AG20443 (cell line): ENCODE measurements at regions not wholly inside any gene's neighbourhood (a gene's known extent, or its start where the extent isn't known, plus 50 kb on each side); places are given as distances from the start of the nearest gene placed in this dataset.

ENCODE experiments used
- DNase-seq: peaks from one replicate; pipeline ENCODE4 v3.0.0; 2012; ENCODE audit warnings: low spot score, mixed read lengths

- DNase-seq = peak; percentile 65
Observed at GRCh38 chr13:50713523-50714248, 129.8 kb downstream of the DLEU7 start.

GRCh38 chr13:50714891-50715290 is 128.6 kb downstream of the DLEU7 start:
- no peak for DNase-seq

DNA sequence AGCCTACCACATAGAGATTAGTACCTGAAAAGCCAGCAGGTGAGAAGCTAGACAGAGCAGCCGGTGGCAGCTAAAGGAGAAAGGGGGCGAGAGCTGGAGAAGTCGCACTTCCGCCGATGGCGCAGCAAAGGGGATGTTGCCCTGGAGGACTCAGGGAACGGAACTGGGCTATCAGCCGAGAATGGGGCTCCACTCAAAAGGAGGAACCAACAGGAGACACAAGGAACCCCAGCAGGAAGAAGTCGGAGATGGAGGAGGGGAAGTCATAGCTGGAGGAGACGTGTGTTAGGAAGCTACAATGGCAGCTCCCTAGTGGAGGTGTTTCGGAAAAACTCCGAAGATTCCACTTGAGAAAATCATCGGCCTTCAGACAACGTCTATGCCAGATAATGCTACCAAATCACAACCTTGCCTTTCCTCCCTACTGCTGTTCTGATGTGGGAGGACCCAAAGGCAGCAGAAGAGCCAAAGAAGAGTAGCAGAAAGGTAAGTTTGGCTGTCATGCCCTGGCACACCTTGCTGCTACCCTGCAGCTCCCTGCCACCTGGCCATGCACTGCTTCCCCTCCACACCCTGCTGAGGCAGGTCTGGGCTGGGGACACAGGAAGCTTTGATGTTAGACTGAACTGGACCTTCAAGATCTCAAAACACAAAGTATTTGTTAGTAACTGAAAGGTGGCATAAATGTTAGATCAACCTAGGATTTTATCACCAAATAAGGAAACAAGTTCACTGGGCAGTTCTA is 127.9 kb downstream of the DLEU7 start:
- no peak for DNase-seq

DNA sequence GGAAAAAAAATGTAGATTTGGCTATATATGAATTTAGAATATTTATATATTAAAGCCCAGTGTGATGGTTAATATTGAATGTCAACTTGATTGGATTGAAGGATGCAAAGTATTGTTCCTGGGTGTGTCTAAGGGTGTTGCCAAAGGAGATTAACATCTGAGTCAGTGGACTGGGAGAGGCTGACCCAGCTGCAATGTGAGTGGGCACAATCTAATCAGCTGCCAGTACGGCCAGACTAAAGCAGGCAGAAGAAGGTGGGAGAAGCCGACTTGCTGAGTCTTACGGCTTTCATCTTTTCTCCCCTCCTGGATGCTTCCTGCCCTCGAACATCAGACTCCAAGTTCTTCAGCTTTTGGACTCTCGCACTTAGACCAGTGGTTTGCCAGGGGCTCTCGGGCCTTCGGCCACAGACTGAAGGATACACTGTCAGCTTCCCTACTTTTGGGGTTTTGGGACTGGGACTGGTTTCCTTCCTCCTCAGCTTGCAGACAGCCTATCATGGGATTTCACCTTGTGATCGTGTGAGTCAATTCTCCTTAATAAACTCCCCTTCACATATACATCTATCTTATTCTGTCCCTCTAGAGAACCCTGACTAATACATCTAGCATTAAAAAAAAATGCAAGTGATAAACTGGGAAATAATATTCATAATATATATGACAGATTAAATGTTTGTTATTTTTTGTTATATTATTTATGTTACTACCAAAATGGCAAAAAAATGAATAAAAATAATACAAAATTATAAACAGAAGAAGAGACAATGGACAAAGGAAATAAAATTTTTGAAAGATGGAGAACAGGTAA is 122.4 kb downstream of the DLEU7 start:
- no peak for DNase-seq

DNA sequence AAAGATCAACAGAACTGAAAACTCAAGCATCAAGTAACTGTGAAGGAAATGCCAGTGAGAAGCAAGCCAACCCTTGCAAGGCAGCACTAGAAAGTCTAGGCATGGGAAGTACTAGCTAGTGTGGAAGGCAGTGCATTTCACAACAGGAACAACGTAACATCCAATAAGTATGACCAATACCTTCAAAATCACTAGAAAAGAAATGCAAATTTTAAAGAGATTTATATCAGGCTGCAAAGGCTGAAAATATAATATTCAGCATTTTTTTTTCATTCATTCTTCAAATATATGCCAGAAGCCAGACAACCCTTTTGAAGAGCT is 121.9 kb downstream of the DLEU7 start:
- DNase-seq = no peak

- no peak for DNase-seq
Observed at GRCh38 chr13:50722440-50723125, 120.9 kb downstream of the DLEU7 start.

GRCh38 chr13:50724438-50724837 is 119.1 kb downstream of the DLEU7 start:
- DNase-seq = no peak

- no peak for DNase-seq
Observed at GRCh38 chr13:50724913-50725312, 118.6 kb downstream of the DLEU7 start.

DNA sequence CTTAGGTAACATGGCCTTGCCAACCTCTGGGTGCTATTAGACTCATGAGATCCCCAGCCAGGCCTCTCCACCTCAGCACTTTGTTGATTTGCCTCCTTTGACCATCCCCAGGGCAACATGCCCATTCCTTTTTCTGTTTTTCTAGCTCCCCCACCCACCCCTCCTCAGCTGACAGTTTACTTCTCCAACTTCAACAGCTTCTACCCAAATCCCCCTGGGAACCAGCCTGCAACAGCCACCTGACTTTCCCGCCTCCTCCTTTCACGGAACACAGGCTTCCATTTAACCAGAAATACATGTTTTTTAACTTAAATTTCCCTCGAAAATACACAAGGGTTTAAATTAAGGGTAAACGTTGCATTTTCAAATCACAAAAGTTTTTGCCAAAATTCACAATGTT is 117.3 kb downstream of the DLEU7 start:
- no peak for DNase-seq

DNA sequence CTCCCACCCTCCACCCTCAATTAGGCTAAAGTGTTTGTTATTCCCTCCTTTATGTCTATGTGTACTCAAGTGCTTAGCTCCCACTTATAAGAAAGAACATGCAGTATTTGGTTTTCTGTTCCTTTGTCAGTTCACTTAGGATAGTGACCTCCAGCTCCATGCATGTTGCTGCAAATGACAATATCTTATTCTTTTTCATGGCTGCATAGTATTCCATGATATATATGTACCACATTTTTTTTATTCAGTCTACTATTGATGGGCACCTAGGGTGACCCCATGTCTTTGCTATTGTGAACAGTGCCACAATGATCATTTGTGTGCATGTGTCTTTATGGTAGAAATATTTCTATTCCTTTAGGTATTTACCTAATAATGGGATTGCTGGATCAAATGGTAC is 114.3 kb downstream of the DLEU7 start:
- DNase-seq = no peak

DNA sequence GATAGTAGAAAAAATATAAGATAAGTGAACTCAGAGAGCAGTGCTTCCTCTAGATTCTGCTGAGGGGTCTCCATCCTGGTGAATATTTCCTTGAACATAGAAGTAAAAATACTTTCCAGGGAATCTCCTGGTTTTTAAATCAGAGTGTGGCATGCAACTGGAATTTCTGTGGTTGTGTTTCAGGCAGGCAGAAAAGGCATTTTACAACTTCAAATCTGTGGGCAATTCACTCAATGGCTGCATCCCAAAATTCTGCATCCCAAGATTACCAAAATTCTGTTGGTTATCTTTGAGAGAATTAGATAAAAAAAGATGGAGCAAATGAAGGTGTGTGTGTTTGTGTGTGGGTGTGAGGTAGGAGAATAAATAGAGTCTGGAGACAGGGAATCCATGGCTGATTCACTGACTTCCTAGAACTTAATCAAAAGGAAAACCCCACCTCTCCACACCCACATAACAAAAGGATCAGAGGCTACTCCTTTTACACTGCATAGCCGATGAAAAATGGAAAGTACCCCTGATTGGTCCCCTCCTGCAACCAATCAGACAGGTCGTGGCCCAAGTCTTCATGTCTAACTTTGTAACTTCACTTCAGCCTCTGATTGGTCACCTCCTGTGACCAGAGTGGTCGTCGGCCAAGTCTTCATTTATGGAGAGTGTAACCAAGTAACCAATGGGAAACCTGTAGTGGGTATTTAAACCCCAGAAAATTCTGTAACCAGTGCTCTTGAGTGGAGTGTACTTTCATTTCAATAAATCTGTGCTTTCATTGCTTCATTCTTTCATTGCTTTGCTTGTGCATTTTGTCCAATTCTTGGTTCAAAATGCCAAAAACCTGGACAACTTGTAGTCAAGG is 112.8 kb downstream of the DLEU7 start:
- DNase-seq = no peak

- peak; percentile 73 for DNase-seq
Observed at GRCh38 chr13:50731400-50731799, 112.1 kb downstream of the DLEU7 start.

DNA sequence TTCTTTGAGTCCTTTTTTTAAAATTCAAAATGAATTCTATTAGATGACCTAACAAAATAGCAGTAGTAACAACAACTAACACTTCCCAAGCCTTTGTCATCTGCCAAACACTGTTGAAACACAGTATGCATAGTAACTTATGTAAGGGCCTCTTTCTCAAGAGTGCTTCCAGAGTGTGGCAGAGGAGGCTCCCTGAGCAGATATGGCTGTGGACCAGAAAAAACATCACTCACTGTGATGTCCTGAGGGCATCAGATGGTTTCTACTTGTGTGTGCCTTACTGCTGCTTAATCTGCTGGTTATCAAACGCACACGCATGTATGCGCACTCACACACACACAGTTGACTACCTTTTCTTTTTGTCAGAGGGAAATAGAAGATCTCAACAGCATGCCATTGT is 110.8 kb downstream of the DLEU7 start:
- peak; percentile 62 for DNase-seq

GRCh38 chr13:50733392-50733791 is 110.1 kb downstream of the DLEU7 start:
- no peak for DNase-seq

- DNase-seq = no peak
Observed at GRCh38 chr13:50735071-50735470, 108.4 kb downstream of the DLEU7 start.

DNA sequence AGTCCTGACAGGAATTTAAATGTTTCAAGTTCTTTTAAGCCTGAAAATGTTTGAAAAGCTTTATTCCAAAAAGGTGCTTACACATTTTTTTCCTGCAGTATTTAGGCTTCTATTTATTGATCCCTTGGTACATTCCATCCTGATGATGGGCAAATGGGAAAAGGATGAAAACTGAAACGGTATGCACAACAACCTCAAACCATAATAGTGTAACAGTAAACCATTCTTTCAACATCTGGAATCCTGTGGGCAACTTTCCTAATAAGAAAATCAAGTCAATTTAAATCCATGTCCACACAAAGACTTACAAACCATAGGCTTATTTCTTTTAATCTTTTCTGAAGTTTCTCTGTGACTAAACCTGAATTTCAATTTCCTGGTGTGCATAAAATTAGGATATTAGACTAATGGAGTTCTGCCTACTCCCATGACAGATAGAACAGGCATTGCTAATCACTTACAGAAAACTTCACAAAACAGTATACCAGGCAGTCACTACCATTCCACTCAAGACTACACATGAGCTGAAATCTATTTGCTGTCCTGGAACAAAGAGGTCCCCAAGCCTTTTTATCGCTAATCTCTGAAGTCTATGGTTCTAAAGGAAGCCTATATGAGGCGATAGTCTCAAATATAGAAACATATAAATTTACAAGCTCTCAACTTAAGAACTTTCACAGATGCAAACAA is 103.3 kb downstream of the DLEU7 start:
- peak; percentile 24 for DNase-seq

DNA sequence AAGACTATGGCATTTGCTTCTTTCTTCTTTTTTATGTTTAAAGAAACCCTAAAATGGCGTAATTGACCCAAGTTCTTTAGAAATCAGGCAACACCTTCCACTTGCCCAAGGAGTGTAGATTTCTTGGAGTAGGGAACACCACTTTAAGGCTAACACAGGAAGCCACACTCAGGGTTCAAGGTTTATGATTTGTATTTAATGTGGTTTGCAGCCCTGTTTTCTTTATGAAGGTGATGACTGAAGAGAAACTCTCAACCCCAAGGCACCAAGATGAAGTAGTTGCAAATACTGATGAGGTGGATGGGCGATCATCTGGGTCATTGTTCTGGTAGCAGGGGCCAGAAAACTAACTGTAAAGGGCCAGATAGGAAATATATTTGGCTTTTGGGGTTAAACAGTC is 101.1 kb downstream of the DLEU7 start:
- DNase-seq = no peak

DNA sequence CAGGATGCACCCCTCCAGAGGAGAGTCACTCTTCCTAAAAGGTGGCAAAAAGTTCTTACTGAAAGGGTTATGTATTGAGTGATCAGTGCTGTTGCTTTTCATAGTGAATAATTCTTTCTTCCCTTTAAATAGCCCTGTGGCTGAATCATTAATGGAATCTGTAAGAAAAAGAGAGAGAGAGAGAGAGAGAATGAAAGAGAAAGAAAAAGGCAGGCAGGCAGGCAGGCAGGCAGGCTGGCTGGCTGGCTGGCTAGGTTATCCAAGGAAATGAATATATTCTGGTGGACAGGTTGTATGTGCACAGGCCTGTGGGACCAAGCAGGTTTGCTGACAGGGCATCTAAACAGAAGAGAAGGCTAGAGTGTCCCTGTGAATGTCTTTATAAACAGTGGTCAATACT is 100.5 kb downstream of the DLEU7 start:
- no peak for DNase-seq

DNA sequence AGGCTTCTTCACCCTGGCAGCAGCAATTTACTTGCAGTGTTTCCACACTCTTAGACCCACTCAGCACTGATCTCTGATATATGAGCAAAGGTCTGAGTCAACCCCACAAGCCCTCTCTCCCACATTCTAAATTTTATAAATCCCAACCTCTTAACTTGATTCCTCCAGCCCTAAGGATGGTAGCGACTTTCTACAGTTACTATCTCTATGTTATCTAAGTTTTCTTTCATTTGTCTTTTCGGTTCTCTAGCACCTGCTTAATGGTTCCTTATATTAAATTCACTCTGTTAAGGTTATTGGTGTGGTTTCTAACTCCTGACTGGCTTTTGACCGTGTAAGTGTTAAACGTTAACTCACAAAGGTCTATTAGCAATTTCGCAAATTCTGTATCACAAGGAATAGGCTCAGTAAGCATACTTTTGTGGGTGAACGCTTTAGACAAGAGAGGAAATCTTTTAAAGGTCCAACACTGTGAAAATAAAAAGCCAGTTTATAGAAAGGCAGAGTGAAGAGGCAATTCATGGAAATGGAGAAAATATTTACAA is 99.3 kb downstream of the DLEU7 start:
- no peak for DNase-seq

DNA sequence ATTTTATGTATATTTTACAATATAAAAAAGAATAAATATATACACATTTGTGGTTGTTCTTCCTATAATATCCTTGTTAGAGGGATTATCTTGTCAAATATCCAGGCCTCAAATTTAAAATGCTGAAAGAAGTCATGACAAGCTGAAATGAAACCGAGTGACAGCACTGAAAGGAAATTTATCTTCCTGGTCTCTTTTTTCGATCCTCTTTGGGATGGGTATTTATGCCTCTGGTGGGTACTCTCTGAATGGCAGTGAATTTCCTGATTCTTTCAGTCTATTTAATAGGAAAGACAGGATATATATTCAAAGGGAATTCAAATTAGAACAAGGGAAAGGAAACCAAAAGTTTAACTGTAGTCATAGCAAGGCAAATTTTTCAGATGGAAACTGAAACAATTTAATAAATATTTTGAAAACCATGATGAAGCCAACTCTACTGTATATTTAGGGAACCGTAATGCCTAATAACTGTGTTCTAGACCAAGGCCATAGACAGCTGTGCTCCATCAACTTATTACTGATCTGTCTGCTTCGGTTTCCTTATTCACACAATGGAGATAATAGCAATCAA is 97.9 kb downstream of the DLEU7 start:
- DNase-seq = no peak
